Nephron (organoid): ENCODE measurements at regions not wholly inside any gene's neighbourhood (a gene's known extent, or its start where the extent isn't known, plus 50 kb on each side); places are given as distances from the start of the nearest gene placed in this dataset.

Experiments used
- H3K27ac Mint-ChIP-seq, 3 experiments: 2 replicates each; pipeline ENCODE4 v1.8.0; 2020; ENCODE audit warnings: mixed read lengths in 3 of 3, mild to moderate bottlenecking in 2 of 3, moderate library complexity in 1 of 3
- H3K27me3 Mint-ChIP-seq: 2 replicates; pipeline ENCODE4 v1.8.0; 2021; ENCODE audit warnings: low read depth, mild to moderate bottlenecking, moderate library complexity, mixed read lengths
- H3K36me3 Mint-ChIP-seq: 2 replicates; pipeline ENCODE4 v1.8.0; 2020; ENCODE audit warnings: low read depth, mixed read lengths
- H3K4me1 Mint-ChIP-seq: 2 replicates; pipeline ENCODE4 v1.8.0; 2020; ENCODE audit warnings: mixed read lengths
- H3K4me3 Mint-ChIP-seq, 3 experiments: 2 replicates each; pipeline ENCODE4 v1.8.0; 2020; ENCODE audit warnings: mild to moderate bottlenecking in 3 of 3, mixed read lengths in 3 of 3, moderate library complexity in 2 of 3
- H3K9me3 Mint-ChIP-seq: 2 replicates; pipeline ENCODE4 v1.8.0; 2020; ENCODE audit warnings: mixed read lengths
- TF ChIP-seq, protein P1 (sequence below), 3 experiments: fragments of 200-600 bp; sonication (generic); IDR thresholded peaks; one replicate each; pipeline ENCODE4 v1.5.0; 2021; ENCODE audit warnings: antibody characterized with exemption in 3 of 3; ENCODE audit not compliant: unreplicated experiment in 3 of 3

DNA sequence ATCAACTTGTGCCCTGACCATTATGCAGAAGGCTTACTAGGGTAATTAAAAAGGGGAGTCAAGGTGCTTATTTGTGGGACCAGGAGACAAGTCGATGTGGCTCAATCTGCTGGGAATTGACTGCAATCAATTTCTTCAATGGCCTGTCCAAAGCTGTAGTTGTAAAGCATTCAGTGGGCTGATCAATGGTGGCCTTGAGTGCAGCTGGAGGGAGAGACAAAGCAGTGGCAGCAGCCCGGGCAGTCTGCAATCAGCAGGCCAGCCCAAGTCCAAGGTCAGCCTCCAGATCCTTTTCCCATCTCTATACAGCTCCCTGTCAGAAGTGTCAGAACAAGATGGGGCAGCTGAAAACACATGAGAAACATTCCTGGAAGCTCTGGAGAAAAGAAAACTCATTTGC lies 51.0 kb upstream of the BRINP1 start:
- Mint-ChIP-seq H3K4me3 (no peak overlapping the region), H3K9me3 (no peaks in the 10 kb centered on the region), H3K4me1 (peaks cover 5% of the 10 kb centered on the region), H3K27ac (no peak overlapping the region), H3K27me3 (no peaks in the 10 kb centered on the region), H3K36me3 (no peaks in the 10 kb centered on the region)
- TF ChIP-seq, protein P1, sequence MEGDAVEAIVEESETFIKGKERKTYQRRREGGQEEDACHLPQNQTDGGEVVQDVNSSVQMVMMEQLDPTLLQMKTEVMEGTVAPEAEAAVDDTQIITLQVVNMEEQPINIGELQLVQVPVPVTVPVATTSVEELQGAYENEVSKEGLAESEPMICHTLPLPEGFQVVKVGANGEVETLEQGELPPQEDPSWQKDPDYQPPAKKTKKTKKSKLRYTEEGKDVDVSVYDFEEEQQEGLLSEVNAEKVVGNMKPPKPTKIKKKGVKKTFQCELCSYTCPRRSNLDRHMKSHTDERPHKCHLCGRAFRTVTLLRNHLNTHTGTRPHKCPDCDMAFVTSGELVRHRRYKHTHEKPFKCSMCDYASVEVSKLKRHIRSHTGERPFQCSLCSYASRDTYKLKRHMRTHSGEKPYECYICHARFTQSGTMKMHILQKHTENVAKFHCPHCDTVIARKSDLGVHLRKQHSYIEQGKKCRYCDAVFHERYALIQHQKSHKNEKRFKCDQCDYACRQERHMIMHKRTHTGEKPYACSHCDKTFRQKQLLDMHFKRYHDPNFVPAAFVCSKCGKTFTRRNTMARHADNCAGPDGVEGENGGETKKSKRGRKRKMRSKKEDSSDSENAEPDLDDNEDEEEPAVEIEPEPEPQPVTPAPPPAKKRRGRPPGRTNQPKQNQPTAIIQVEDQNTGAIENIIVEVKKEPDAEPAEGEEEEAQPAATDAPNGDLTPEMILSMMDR (IDR thresholded peaks at IDR 0.05; ENCODE audit: unreplicated experiment in 3 of 3): no peak
